Mucosa of gallbladder (tissue), 1 donor: ENCODE measurements at regions not wholly inside any gene's neighbourhood (a gene's known extent, or its start where the extent isn't known, plus 50 kb on each side); places are given as distances from the start of the nearest gene placed in this dataset.
"Not testable (repeated sequence)": the region's sequence is repeated elsewhere in the genome, so short reads cannot be mapped to it uniquely, and the experiment has no call there.

Experiments used
- DNase-seq: peaks from one replicate; pipeline ENCODE4 v3.0.0-alpha.2; 2020; ENCODE audit warnings: low spot score
- donor health status: DM: no; HTN: no; CAD: no.

GRCh38 chrX:94831364-94831763, 1157.4 kb downstream of the FAM133A start:
- no peak for DNase-seq

DNA sequence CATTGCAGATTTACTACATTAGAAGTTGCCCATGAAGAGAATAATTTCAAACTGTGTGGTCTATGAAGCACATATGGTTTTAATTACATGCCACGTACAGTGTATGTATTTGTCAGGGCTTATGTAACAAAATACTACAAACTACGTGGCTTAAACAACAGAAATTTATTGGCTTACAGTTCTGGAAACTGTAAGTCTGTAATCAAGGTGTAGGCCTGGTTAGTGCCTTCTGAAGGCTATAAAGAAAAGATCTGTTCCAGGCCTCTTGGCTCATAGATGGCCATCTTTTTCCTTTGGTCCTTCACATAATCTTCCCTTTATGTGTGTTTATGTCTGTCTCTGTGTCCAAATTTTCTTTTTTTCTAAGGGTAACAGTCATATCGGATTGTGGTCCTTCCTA, 1160.2 kb downstream of the FAM133A start:
- DNase-seq = no peak

DNA sequence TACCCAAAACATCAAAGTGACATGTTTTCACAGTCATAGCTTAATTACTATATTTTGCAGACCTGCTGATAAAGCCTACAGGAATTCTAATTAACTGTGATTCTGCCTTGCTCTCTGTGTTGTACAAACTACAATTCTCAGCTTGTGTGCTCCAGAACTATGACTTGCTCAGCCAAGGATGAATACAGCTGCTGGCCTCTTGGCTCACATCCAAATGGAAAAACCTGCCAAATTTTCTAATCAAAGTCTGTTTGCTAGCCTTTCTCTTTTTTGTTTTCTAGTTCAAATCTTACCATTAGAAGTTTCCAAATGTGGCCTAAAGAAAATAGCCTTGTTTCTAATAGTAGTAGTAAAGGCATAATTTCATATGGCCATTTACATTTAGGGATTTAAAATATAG, 1176.8 kb downstream of the FAM133A start:
- DNase-seq = no peak

- no peak for DNase-seq
These were observed 1180.2 kb downstream of the FAM133A start for GRCh38 chrX:94854251-94854650.

DNA sequence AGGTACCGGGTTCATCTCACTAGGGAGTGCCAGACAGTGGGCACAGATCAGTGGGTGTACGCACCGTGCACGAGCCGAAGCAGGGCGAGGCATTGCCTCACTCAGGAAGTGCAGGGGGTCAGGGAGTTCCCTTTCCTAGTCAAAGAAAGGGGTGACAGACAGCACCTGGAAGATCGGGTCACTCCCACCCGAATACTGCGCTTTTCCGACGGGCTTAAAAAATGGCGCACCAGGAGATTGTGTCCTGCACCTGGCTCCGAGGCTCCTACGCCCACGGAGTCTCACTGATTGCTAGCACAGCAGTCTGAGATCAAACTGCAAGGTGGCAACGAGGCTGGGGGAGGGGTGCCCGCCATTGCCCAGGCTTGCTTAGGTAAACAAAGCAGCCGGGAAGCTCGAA, 1188.5 kb downstream of the FAM133A start:
- not testable (repeated sequence) for DNase-seq

GRCh38 chrX:94871640-94872039, 1197.6 kb downstream of the FAM133A start:
- no peak for DNase-seq

- no peak for DNase-seq
These were observed 1227.8 kb downstream of the FAM133A start for GRCh38 chrX:94901849-94902248.

DNA sequence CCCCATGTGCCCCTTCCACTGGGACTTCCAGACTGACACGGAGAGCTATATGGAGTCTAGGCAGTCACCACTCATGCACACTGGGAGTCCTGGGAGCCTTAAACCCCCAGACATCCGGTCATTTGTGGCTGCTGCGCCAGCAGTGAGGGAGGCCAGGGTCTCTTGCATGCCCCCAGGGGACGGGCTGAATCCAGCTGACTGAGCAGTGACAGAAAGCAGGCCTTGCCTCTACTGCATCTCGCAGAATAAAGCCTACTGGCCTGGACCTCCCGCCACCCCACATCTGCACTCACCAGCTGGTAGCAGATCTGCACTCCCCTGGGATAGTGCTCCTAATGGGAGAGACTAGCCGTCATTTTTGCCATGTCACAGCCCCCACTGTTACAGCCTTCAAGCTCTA, 1234.2 kb downstream of the FAM133A start:
- no peak for DNase-seq

DNA sequence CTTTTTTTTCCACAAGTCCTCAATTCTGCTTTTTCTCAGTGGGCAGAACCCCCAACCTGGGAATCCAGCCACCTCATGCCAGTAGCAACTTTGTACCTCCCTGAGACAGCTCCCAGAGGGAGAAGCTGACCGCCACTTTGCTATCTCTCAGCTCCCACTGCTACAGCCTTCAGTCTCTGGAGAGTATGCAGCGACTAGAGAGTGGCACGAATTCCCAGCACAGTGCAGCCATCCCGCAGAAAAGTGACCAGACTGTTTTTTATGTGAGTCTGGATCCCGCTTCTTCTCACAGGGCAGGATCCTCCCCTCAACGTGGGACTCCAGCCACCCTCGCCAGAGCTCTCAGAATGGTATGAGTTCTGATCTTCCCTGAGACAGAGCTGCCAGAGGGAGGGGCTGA, 1234.6 kb downstream of the FAM133A start:
- no peak for DNase-seq

DNA sequence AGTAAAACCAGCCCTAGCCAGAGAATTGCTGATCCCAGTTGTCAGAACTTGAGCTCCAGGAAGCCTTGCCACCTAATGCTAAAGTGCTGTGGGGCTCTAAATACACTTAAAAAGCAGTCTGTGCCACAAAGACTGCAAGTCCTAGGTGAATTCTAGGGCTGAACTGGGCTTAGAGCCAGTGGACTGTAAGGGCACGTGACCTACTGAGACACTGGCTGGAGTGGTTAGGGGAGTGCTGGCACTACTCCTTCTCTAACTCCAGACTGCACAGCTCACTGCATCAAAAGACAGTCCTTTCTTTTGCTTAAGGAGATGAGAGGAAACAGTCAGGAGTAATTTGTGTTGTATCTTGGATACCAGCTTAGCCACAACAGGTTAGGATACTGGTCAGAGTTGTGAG, 1240.2 kb downstream of the FAM133A start:
- DNase-seq = no peak

- DNase-seq = no peak
These were observed 1258.4 kb downstream of the FAM133A start for GRCh38 chrX:94932278-94932965.

GRCh38 chrX:94936722-94937121, 1262.7 kb downstream of the FAM133A start:
- DNase-seq = no peak

GRCh38 chrX:94937491-94937890, 1263.5 kb downstream of the FAM133A start:
- DNase-seq = no peak

GRCh38 chrX:94942603-94943002, 1268.6 kb downstream of the FAM133A start:
- DNase-seq = no peak

- not testable (repeated sequence) for DNase-seq
These were observed 1272.1 kb downstream of the FAM133A start for GRCh38 chrX:94946137-94946536.

DNA sequence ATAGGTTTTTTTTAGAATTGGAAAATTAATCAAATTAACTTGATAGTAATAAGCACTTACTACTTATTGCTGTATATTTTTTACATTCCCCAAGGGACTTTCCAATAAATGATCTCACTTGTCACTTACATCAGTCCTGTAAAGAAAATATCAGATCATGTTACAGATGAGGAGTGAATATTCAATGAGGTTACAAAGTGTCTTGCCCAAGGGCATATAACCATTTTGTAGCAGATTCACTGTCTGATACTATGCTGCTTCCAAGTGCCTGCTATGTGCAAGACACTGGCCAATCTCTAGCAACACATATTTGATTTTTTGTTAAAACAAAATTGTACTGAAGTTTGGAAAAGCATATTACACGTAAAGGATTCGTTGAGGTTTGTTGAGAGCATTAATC, 1287.7 kb downstream of the FAM133A start:
- no peak for DNase-seq

GRCh38 chrX:94977562-94977961, 1303.6 kb downstream of the FAM133A start:
- DNase-seq = no peak

GRCh38 chrX:94977986-94978385, 1304.0 kb downstream of the FAM133A start:
- no peak for DNase-seq
